A673 (cell line): ENCODE measurements at regions not wholly inside any gene's neighbourhood (a gene's known extent, or its start where the extent isn't known, plus 50 kb on each side); places are given as distances from the start of the nearest gene placed in this dataset.
"Not testable (repeated sequence)": the region's sequence is repeated elsewhere in the genome, so short reads cannot be mapped to it uniquely, and the experiment has no call there.

Source experiments
- BruUV-seq: library from RNA; stranded (reverse); fragments of 400-500 nt; replicated peaks from 2 replicates; lab custom pipeline; 2021; lab: Mats Ljungman, UMichigan
- CTCF ChIA-PET: fragments of 300-600 bp; sonication (Branson Sonifier 250); formaldehyde crosslinking; loops from one replicate; lab custom pipeline; 2022; ENCODE audit warnings: antibody characterized with exemption; lab: Charles Lee
- POLR2A ChIA-PET: fragments of 300-600 bp; sonication (Branson Sonifier 250); formaldehyde crosslinking; loops from one replicate; lab custom pipeline; 2022; ENCODE audit warnings: antibody characterized with exemption; ENCODE audit not compliant: low non-redundant PET; lab: Charles Lee
- DNase-seq: peaks from one replicate; pipeline ENCODE4 v3.0.0-alpha.2; 2015; ENCODE audit warnings: low spot score
- H3K27ac ChIP-seq: fragments of 200-600 bp; sonication (generic); 2 replicates; pipeline ENCODE4 v1.5.1; 2016; ENCODE audit warnings: mixed run types, low read depth, mild to moderate bottlenecking, mixed read lengths, antibody characterized with exemption, low read length; ENCODE audit not compliant: poor library complexity, severe bottlenecking
- H3K27me3 ChIP-seq: fragments of 200-600 bp; sonication (generic); replicated peaks from 2 replicates; pipeline ENCODE4 v1.6.1; 2017; ENCODE audit warnings: mixed run types, low read depth, mild to moderate bottlenecking, mixed read lengths, antibody characterized with exemption, low read length; ENCODE audit not compliant: insufficient read depth, poor library complexity
- H3K36me3 ChIP-seq: fragments of 200-600 bp; sonication (generic); 2 replicates; pipeline ENCODE4 v1.6.1; 2016; ENCODE audit warnings: mixed run types, mild to moderate bottlenecking, mixed read lengths, antibody characterized with exemption, low read length; ENCODE audit not compliant: insufficient read depth, poor library complexity, severe bottlenecking
- H3K4me1 ChIP-seq: fragments of 200-600 bp; sonication (generic); 2 replicates; pipeline ENCODE4 v1.6.1; 2017; ENCODE audit warnings: mixed run types, mild to moderate bottlenecking, mixed read lengths, antibody characterized with exemption, low read length; ENCODE audit not compliant: insufficient read depth, poor library complexity, severe bottlenecking
- H3K4me3 ChIP-seq: fragments of 200-600 bp; sonication (generic); 2 replicates; pipeline ENCODE4 v1.5.1; 2016; ENCODE audit warnings: low read depth, mixed run types, mild to moderate bottlenecking, mixed read lengths, low read length; ENCODE audit not compliant: poor library complexity, severe bottlenecking
- H3K9me3 ChIP-seq: fragments of 200-600 bp; sonication (generic); 2 replicates; pipeline ENCODE4 v1.6.1; 2016; ENCODE audit warnings: mixed run types, low read depth, mild to moderate bottlenecking, mixed read lengths, antibody characterized with exemption, low read length; ENCODE audit not compliant: poor library complexity, severe bottlenecking
- CTCF ChIP-seq: fragments of 300-800, 200-600 bp; sonication (generic); conservative IDR thresholded peaks from 2 replicates; pipeline ENCODE4 v1.5.1; 2017; ENCODE audit warnings: low read depth, mild to moderate bottlenecking, antibody characterized with exemption, low read length, moderate library complexity, mixed read lengths
- EZH2 ChIP-seq: fragments of 200-600 bp; sonication (generic); IDR thresholded peaks from 2 replicates; pipeline ENCODE4 v1.6.1; 2017; ENCODE audit warnings: borderline replicate concordance, low read depth, mild to moderate bottlenecking, mixed read lengths, antibody characterized with exemption, low read length; ENCODE audit not compliant: poor library complexity, severe bottlenecking
- intact Hi-C: fragments of 100-400 bp; cut with micrococcal nuclease; formaldehyde crosslinking; loops from one replicate; pipeline ENCODE4 v1.10.0; 2022; ENCODE audit not compliant: unreplicated experiment

- no peak for DNase-seq
- intact Hi-C loops = no loop called here
- no peaks in the 10 kb centered on the region for H3K4me1 ChIP-seq
- ChIA-PET POLR2A (no interaction called here), CTCF (no interaction called here)
- no peak overlapping the region for H3K27ac ChIP-seq
- no peaks in the 10 kb centered on the region for H3K36me3 ChIP-seq
- no peak overlapping the region for H3K4me3 ChIP-seq
- no TSS peak for BruUV-seq
- no peaks in the 10 kb centered on the region for H3K27me3 ChIP-seq
- no peaks in the 10 kb centered on the region for H3K9me3 ChIP-seq
- no peak for TF ChIP-seq EZH2
- TF ChIP-seq CTCF = no peak
Observed at GRCh38 chr2:238615187-238615586, 188.5 kb downstream of the ASB1 start.

GRCh38 chr2:238616681-238617080 lies 190.0 kb downstream of the ASB1 start:
- no peaks in the 10 kb centered on the region for H3K27me3 ChIP-seq
- CTCF ChIA-PET = no interaction called here
- H3K4me3 ChIP-seq = no peak overlapping the region
- no peak for DNase-seq
- intact Hi-C loops = no loop called here
- H3K4me1 ChIP-seq = no peaks in the 10 kb centered on the region
- no peak overlapping the region for H3K27ac ChIP-seq
- no TSS peak for BruUV-seq
- H3K9me3 ChIP-seq = no peaks in the 10 kb centered on the region
- H3K36me3 ChIP-seq = no peaks in the 10 kb centered on the region
- TF ChIP-seq EZH2 (no peak), CTCF (no peak)
- POLR2A ChIA-PET = no interaction called here

- H3K36me3 ChIP-seq, H3K9me3 ChIP-seq, BruUV-seq, H3K4me1 ChIP-seq, POLR2A ChIA-PET, H3K27me3 ChIP-seq, H3K4me3 ChIP-seq, intact Hi-C loops, DNase-seq, H3K27ac ChIP-seq: not testable (repeated sequence)
- peak; percentile 41; the same call in 1 of the 2 replicates for TF ChIP-seq CTCF
- CTCF ChIA-PET = interaction anchor here (0.6 to 0.7 kb wide), 3 partner anchors 20 to 110 kb away, joined by 4 to 6 read pairs (median 5); no protein-coding TSS in a partner anchor
Observed at GRCh38 chr2:238618494-238619283, 192.0 kb downstream of the ASB1 start.
